ENCODE measurements at regions not wholly inside any gene's neighbourhood (a gene's known extent, or its start where the extent isn't known, plus 50 kb on each side); places are given as distances from the start of the nearest gene placed in this dataset.
A peak's percentile ranks its signal among the peaks of the same experiment; 100 is the strongest.

- no peaks in the 10 kb centered on the region for H3K79me2 ChIP-seq
- H3K27ac ChIP-seq, result peak overlapping the region; percentile 20
- no peak overlapping the region for H3K4me3 ChIP-seq
- H3K27me3 ChIP-seq, result no peaks in the 10 kb centered on the region
- WGBS (ENCODE audit: low lambda C conversion rate, missing lambda C conversion rate), result 5% methylated on average over 19 of the region's 19 CpGs
- H3K4me2 ChIP-seq, result peak overlapping the region; percentile 77
- TF ChIP-seq EZH2 (IDR thresholded peaks at IDR 0.05; ENCODE audit: borderline replicate concordance) (no peak), CTCF (IDR thresholded peaks at IDR 0.05; ENCODE audit: poor library complexity) (peak; percentile 94)
- H3K36me3 ChIP-seq (replicated peaks; ENCODE audit: insufficient read depth, low read depth), result no peaks in the 10 kb centered on the region
- peak overlapping the region; percentile 90 for H2AFZ ChIP-seq
- no peaks in the 10 kb centered on the region for H3K9me3 ChIP-seq (ENCODE audit: low read depth)
- H4K20me1 ChIP-seq (ENCODE audit: insufficient read depth, poor library complexity, severe bottlenecking), result no peaks in the 10 kb centered on the region
- no peaks in the 10 kb centered on the region for H3K9me2 ChIP-seq (replicated peaks; ENCODE audit: insufficient read depth)
- peaks cover 6% of the 10 kb centered on the region for H3K4me1 ChIP-seq (ENCODE audit: insufficient read depth)
- peak; percentile 91 for DNase-seq (ENCODE audit: low spot score)
Observed at GRCh38 chr2:57759822-57760300, 286.7 kb upstream of the VRK2 start.

- DNase-seq (ENCODE audit: low spot score), result no peak
- Histone ChIP-seq H3K4me3 (no peak overlapping the region), H3K4me2 (peak overlapping the region; percentile 77), H4K20me1 (ENCODE audit: insufficient read depth, poor library complexity, severe bottlenecking) (no peaks in the 10 kb centered on the region), H3K36me3 (replicated peaks; ENCODE audit: insufficient read depth, low read depth) (no peaks in the 10 kb centered on the region), H3K27ac (no peak overlapping the region), H3K4me1 (ENCODE audit: insufficient read depth) (peaks cover 6% of the 10 kb centered on the region), H2AFZ (peak overlapping the region; percentile 90), H3K9me3 (ENCODE audit: low read depth) (no peaks in the 10 kb centered on the region), H3K79me2 (no peaks in the 10 kb centered on the region), H3K9me2 (replicated peaks; ENCODE audit: insufficient read depth) (no peaks in the 10 kb centered on the region), H3K27me3 (no peaks in the 10 kb centered on the region)
- 73% methylated on average over 4 of the region's 4 CpGs for WGBS (ENCODE audit: low lambda C conversion rate, missing lambda C conversion rate)
- TF ChIP-seq CTCF (IDR thresholded peaks at IDR 0.05; ENCODE audit: poor library complexity) (no peak), EZH2 (IDR thresholded peaks at IDR 0.05; ENCODE audit: borderline replicate concordance) (no peak), EZH2phosphoT487 (IDR thresholded peaks at IDR 0.05; ENCODE audit: low read depth, severe bottlenecking, unreplicated experiment) (no peak)
Observed at GRCh38 chr2:57760381-57760801, 286.2 kb upstream of the VRK2 start.

- 51% methylated on average over 2 of the region's 2 CpGs for WGBS (ENCODE audit: low lambda C conversion rate, missing lambda C conversion rate)
- TF ChIP-seq EZH2phosphoT487 (IDR thresholded peaks at IDR 0.05; ENCODE audit: low read depth, severe bottlenecking, unreplicated experiment) (no peak), EZH2 (IDR thresholded peaks at IDR 0.05; ENCODE audit: borderline replicate concordance) (no peak), CTCF (IDR thresholded peaks at IDR 0.05; ENCODE audit: poor library complexity) (no peak)
- Histone ChIP-seq H2AFZ (no peak overlapping the region), H3K36me3 (replicated peaks; ENCODE audit: insufficient read depth, low read depth) (no peaks in the 10 kb centered on the region), H4K20me1 (ENCODE audit: insufficient read depth, poor library complexity, severe bottlenecking) (no peaks in the 10 kb centered on the region), H3K27ac (no peak overlapping the region), H3K79me2 (no peaks in the 10 kb centered on the region), H3K4me2 (no peak overlapping the region), H3K4me3 (no peak overlapping the region), H3K9me2 (replicated peaks; ENCODE audit: insufficient read depth) (no peaks in the 10 kb centered on the region), H3K4me1 (ENCODE audit: insufficient read depth) (no peaks in the 10 kb centered on the region), H3K9me3 (ENCODE audit: low read depth) (no peaks in the 10 kb centered on the region), H3K27me3 (no peaks in the 10 kb centered on the region)
- no peak for DNase-seq (ENCODE audit: low spot score)
Observed at GRCh38 chr2:57776916-57777315, 269.7 kb upstream of the VRK2 start.

GRCh38 chr2:57782587-57782986, 264.0 kb upstream of the VRK2 start:
- Histone ChIP-seq H4K20me1 (ENCODE audit: insufficient read depth, poor library complexity, severe bottlenecking) (no peaks in the 10 kb centered on the region), H2AFZ (no peak overlapping the region), H3K9me2 (replicated peaks; ENCODE audit: insufficient read depth) (no peaks in the 10 kb centered on the region), H3K9me3 (ENCODE audit: low read depth) (no peaks in the 10 kb centered on the region), H3K27me3 (no peaks in the 10 kb centered on the region), H3K36me3 (replicated peaks; ENCODE audit: insufficient read depth, low read depth) (no peaks in the 10 kb centered on the region), H3K4me2 (no peak overlapping the region), H3K79me2 (no peaks in the 10 kb centered on the region), H3K27ac (no peak overlapping the region), H3K4me1 (ENCODE audit: insufficient read depth) (no peaks in the 10 kb centered on the region), H3K4me3 (no peak overlapping the region)
- TF ChIP-seq CTCF (IDR thresholded peaks at IDR 0.05; ENCODE audit: poor library complexity) (no peak), EZH2 (IDR thresholded peaks at IDR 0.05; ENCODE audit: borderline replicate concordance) (no peak)
- no peak for DNase-seq (ENCODE audit: low spot score)

All from hepatocyte (in vitro differentiated cells).